ENCODE measurements at regions not wholly inside any gene's neighbourhood (a gene's known extent, or its start where the extent isn't known, plus 50 kb on each side); places are given as distances from the start of the nearest gene placed in this dataset.

DNA sequence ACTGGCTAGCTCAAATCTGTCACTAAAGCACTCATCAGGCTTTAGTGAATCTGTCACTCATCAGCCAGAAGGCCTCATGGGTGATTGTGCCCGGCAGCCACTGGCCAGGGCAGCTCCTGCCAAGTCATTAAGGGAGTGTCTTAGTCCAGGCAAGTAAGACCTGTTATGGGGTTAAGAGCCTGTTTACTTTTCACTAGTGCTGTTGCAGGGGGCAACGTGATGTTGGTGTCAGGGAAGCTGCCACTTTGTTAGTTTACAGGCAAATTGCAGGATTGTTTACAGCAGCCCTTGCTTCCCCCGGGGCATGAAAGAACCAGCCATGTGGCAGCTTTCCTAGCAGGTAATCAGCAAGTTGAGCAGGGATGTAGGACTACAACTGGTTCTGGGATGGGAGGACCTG, 155.6 kb upstream of the NCAM1 start:
- no peak overlapping the region for H3K4me3 ChIP-seq (ENCODE audit: low read depth, low read length)
- DNase-seq (ENCODE audit: low read depth), result no peak
- TF ChIP-seq, protein P1, sequence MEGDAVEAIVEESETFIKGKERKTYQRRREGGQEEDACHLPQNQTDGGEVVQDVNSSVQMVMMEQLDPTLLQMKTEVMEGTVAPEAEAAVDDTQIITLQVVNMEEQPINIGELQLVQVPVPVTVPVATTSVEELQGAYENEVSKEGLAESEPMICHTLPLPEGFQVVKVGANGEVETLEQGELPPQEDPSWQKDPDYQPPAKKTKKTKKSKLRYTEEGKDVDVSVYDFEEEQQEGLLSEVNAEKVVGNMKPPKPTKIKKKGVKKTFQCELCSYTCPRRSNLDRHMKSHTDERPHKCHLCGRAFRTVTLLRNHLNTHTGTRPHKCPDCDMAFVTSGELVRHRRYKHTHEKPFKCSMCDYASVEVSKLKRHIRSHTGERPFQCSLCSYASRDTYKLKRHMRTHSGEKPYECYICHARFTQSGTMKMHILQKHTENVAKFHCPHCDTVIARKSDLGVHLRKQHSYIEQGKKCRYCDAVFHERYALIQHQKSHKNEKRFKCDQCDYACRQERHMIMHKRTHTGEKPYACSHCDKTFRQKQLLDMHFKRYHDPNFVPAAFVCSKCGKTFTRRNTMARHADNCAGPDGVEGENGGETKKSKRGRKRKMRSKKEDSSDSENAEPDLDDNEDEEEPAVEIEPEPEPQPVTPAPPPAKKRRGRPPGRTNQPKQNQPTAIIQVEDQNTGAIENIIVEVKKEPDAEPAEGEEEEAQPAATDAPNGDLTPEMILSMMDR (IDR thresholded peaks at IDR 0.05; ENCODE audit: insufficient read depth, low read depth, low read length, missing control alignments), result no peak

DNA sequence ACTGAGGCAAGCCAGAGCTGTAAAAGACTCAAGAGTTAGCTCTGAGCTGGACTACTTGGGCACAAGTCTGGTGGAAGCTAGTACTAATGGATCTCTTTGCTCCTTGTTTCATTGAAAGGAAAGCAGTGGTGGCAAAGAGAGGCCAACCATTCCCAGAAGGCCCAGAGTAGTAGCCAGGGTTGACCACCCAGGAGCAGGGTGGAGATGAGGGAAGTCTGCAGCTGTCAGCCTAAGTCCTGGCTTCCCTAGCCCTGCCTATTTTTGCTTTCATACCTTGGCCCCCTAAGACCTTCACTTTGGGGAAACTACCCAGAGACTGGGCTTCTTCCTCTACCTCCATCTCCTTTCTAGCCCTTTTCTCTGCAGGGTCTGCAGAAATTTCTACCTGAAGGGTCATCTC, 155.0 kb upstream of the NCAM1 start:
- TF ChIP-seq, protein P1 (IDR thresholded peaks at IDR 0.05; ENCODE audit: insufficient read depth, low read depth, low read length, missing control alignments), result no peak
- DNase-seq (ENCODE audit: low read depth), result no peak
- no peak overlapping the region for H3K4me3 ChIP-seq (ENCODE audit: low read depth, low read length)

DNA sequence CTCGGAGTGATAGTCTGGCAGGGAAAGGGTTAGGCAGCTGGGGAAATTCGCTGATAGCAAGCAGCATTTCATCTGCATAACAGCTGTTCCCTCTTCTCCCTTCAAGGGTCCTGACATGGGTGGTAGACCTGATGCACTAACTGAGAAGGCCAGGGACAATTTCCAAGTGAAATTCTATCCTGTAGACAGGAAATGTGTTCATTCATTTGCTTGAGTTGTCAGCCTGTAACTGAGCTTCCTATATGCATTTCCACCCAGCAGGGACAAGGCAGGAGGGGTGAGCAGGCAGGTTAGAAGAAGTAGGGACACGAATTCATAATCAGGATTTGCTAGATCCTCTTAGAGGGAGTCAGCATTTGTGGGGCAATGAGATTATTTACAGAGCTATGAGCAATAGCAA, 154.3 kb upstream of the NCAM1 start:
- H3K4me3 ChIP-seq (ENCODE audit: low read depth, low read length), result no peak overlapping the region
- TF ChIP-seq, protein P1 (IDR thresholded peaks at IDR 0.05; ENCODE audit: insufficient read depth, low read depth, low read length, missing control alignments), result no peak
- no peak for DNase-seq (ENCODE audit: low read depth)

DNA sequence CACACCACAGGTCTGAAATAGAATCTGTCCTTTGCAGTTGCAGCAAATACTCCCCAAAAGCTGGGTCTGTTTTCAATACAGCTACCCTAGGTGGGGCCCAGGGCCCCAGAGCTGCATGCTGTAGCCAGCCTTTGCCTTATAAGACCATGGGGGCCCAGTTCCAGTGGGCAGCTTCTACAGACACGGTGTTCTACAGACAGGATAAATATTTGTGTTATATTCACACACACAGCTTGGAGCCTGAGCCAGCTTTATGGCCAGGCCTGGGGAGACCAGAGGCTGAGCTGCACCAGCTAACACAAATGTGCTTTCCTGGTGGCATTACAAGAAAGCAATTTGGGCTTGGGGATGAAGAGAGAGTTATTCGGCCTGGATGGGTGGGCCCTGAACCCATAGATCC, 151.8 kb upstream of the NCAM1 start:
- H3K4me3 ChIP-seq (ENCODE audit: low read depth, low read length), result no peak overlapping the region
- TF ChIP-seq, protein P1 (IDR thresholded peaks at IDR 0.05; ENCODE audit: insufficient read depth, low read depth, low read length, missing control alignments), result no peak

DNA sequence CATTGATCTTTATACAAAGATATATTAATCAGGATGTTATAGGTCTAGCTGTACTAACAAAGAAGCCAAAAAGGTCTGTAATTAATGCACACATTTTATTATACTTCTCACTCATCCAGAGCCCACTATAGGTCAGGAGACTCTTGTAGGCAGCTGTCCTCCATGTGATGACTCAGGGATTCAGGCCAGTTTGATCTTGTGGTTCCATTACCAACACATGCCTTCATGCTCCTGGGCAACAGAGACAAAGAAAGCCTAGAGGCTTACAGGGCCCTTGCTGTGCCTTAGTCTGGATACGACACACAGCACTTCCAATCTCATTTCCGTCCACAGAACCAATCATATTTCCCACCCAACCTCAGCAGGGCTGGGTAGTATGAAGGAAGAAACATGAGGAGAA, 150.3 kb upstream of the NCAM1 start:
- TF ChIP-seq, protein P1 (IDR thresholded peaks at IDR 0.05; ENCODE audit: insufficient read depth, low read depth, low read length, missing control alignments), result no peak
- no peak overlapping the region for H3K4me3 ChIP-seq (ENCODE audit: low read depth, low read length)
- DNase-seq (ENCODE audit: low read depth), result no peak

More for the DNA sequence above, 151.8 kb upstream of the NCAM1 start:
- DNase-seq (ENCODE audit: low read depth), result no peak

DNA sequence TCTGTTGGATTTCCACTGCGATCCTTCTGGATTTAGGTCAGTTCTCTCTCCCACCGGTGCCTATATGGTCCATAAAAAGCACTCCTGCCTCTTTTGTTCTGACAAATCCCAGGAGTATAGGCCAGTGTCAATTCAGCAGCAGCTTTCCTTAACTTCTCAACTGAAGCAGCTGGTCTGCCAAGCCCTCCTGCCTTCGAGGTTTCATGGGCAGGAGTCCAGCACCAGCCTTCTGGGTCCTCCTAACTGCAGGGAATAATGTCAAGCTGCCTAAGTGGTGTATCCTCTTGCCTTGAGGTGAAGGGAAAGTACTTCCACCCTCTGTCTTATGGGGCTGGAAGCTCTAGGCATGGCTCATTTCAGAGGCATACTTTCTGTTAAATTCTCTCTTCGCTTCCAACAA, 149.4 kb upstream of the NCAM1 start:
- TF ChIP-seq, protein P1 (IDR thresholded peaks at IDR 0.05; ENCODE audit: insufficient read depth, low read depth, low read length, missing control alignments), result no peak
- DNase-seq (ENCODE audit: low read depth), result no peak

DNA sequence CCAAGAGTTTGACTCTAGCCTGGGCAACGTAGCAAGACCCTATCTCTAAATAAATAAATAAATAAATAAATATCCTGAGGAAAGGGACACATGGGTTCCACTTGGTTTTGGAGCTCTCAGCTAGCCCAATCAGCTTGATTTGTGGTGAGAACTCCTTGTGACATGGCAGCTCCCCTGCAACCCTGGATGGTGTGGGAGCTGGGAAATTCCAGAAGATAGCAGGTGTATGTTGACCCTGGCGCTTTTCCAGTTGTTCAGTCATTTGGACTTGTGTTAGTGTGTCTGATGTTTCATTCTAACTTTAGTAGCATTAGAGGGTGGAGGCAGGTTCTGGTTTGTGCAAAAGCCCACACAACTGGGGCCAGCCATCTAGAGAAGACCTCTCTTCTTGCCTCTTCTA, 148.5 kb upstream of the NCAM1 start:
- H3K4me3 ChIP-seq (ENCODE audit: low read depth, low read length), result no peak overlapping the region
- DNase-seq (ENCODE audit: low read depth), result no peak
- TF ChIP-seq, protein P1 (IDR thresholded peaks at IDR 0.05; ENCODE audit: insufficient read depth, low read depth, low read length, missing control alignments), result no peak

More for the DNA sequence above, 149.4 kb upstream of the NCAM1 start:
- H3K4me3 ChIP-seq (ENCODE audit: low read depth, low read length), result no peak overlapping the region
